ENCODE measurements at regions not wholly inside any gene's neighbourhood (a gene's known extent, or its start where the extent isn't known, plus 50 kb on each side); places are given as distances from the start of the nearest gene placed in this dataset.
"Not testable (repeated sequence)": the region's sequence is repeated elsewhere in the genome, so short reads cannot be mapped to it uniquely, and the experiment has no call there.

DNA sequence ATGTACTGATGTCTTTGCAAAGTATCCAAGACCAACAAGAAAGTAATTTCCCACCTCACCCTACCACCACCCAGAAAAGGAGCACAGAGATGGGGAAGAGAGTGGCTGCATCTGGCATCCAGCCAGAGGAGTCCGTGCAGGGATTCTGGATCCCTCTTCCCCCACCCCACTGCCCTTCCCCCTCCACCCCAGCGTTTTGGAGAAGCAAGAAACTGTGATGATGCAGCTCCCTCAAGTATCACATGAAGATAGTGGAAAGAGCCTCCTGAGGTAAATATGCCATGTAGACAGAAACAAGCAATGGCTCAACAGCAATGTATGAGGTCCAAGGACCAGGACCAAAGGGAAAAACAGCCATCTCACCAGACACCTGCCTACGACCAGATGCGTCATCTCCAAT lies 153.8 kb downstream of the DEPDC1B start:
- ChIA-PET POLR2A (no interaction called here), CTCF (no interaction called here)
- Mint-ChIP-seq H3K27ac (no peak overlapping the region), H3K4me1 (no peaks in the 10 kb centered on the region), H3K4me3 (no peak overlapping the region), H3K27me3 (peaks cover 4% of the 10 kb centered on the region), H3K9me3 (no peaks in the 10 kb centered on the region), H3K36me3 (ENCODE audit: low read depth) (no peaks in the 10 kb centered on the region)
- DNase-seq = no peak

- POLR2A ChIA-PET = no interaction called here
- CTCF ChIA-PET = no interaction called here
- Mint-ChIP-seq H3K9me3 (no peaks in the 10 kb centered on the region), H3K27me3 (peaks cover 7% of the 10 kb centered on the region), H3K4me1 (no peaks in the 10 kb centered on the region), H3K27ac (no peak overlapping the region), H3K36me3 (ENCODE audit: low read depth) (no peaks in the 10 kb centered on the region), H3K4me3 (no peak overlapping the region)
- DNase-seq = no peak
Observed at GRCh38 chr5:60545551-60545950, 154.4 kb downstream of the DEPDC1B start.

GRCh38 chr5:60544142-60544541 lies 155.8 kb downstream of the DEPDC1B start:
- no peak overlapping the region for H3K27ac Mint-ChIP-seq
- no peaks in the 10 kb centered on the region for H3K36me3 Mint-ChIP-seq (ENCODE audit: low read depth)
- H3K4me3 Mint-ChIP-seq = no peak overlapping the region
- peaks cover 3% of the 10 kb centered on the region for H3K4me1 Mint-ChIP-seq
- no peak for DNase-seq
- H3K9me3 Mint-ChIP-seq = no peaks in the 10 kb centered on the region
- POLR2A ChIA-PET = no interaction called here
- peaks cover 10% of the 10 kb centered on the region for H3K27me3 Mint-ChIP-seq
- CTCF ChIA-PET = no interaction called here

DNA sequence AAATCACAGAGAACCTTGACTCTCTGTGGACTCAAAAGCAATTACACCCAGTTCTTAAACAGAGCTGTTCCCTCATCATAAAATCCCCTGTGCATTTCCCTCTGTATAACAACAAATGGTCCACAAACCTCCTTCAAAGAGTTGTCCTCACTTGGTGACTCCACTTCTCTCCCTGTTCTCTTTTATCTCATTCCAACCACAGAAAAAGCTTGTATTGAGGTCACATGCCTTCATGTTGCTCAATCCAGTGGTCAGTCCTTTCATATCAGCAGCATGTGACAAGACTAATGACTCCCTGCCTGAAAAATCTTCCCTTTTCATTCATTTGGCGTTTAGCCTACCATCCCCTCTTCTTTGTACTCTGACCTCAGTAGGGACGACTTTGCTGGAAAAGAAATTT lies 158.0 kb downstream of the DEPDC1B start:
- POLR2A ChIA-PET = no interaction called here
- no peak overlapping the region for H3K4me3 Mint-ChIP-seq
- H3K27me3 Mint-ChIP-seq = peaks cover 12% of the 10 kb centered on the region
- DNase-seq = no peak
- CTCF ChIA-PET = no interaction called here
- no peaks in the 10 kb centered on the region for H3K9me3 Mint-ChIP-seq
- H3K27ac Mint-ChIP-seq = no peak overlapping the region
- peaks cover 4% of the 10 kb centered on the region for H3K4me1 Mint-ChIP-seq
- H3K36me3 Mint-ChIP-seq (ENCODE audit: low read depth) = no peaks in the 10 kb centered on the region

DNA sequence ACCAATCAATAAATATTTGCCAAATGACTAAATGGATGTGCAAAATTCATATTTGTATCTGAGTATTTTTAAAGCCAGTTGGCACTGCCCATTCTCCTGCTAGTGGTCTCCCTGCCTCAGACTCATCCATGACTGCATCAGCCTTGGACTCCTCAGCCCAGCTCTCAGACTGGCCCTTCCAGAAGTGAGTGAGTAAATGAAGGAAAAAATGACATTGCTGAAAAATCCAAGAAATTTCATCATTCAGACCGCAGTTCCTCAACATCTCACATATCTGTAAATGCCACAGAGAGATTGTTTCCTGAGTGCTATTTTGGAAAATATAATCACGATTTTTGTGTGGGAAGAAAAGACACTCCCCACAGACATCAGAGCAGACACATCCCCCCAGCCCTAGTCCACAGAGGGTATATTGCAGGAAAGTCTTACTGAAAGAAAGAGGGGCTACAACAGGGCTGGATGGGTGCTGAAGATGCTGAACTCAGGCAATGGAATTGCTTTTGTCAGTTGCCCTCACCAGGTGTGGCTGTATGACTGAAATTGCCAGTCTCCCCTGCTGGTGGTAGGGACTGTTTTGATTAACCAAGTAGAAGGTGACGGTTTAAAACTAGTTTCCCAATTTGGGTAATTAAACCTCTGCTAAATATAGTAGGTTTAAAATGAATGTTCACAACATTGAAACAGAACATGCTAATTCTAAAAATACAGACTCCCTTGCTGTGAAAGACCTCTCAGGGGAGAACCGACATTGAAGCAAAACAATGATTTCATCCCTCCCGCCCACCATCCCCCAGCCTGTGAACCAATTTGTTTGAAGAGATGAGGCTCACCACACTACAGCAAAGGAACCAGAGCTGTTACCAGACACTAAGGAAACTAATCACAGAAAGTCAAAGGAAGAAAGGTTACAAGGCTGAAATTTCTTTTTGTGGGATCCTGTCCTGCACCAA lies 158.8 kb downstream of the DEPDC1B start:
- Mint-ChIP-seq H3K9me3 (no peaks in the 10 kb centered on the region), H3K4me3 (no peak overlapping the region), H3K4me1 (peaks cover 4% of the 10 kb centered on the region), H3K36me3 (ENCODE audit: low read depth) (no peaks in the 10 kb centered on the region), H3K27ac (no peak overlapping the region), H3K27me3 (peaks cover 12% of the 10 kb centered on the region)
- ChIA-PET POLR2A (no interaction called here), CTCF (no interaction called here)
- DNase-seq = no peak

- Mint-ChIP-seq H3K4me3 (no peak overlapping the region), H3K27ac (no peak overlapping the region), H3K4me1 (peaks cover 4% of the 10 kb centered on the region), H3K36me3 (ENCODE audit: low read depth) (no peaks in the 10 kb centered on the region), H3K9me3 (no peaks in the 10 kb centered on the region), H3K27me3 (peaks cover 12% of the 10 kb centered on the region)
- CTCF ChIA-PET = no interaction called here
- POLR2A ChIA-PET = no interaction called here
- DNase-seq = no peak
Observed at GRCh38 chr5:60538955-60539866, 160.8 kb downstream of the DEPDC1B start.

DNA sequence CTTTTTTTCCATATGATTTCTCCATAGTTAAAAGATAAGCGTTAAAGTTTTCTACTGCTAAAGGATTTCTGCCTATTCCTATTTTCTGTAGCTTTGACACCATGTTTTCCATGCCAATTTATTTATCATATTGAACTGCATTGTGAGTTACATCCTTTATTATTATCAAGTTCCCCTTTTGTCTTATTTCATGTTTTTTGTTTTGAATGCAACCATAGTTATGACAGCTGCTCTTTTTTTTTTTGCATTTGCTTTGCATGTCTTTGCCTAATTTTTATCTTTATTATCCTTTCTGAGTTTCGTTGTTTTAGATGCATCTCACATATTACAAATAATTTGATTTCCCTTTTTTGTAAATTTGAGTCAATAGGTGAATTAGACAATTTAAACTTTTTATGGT lies 161.5 kb downstream of the DEPDC1B start:
- Mint-ChIP-seq H3K36me3 (ENCODE audit: low read depth) (no peaks in the 10 kb centered on the region), H3K27ac (no peak overlapping the region), H3K4me3 (no peak overlapping the region), H3K9me3 (no peaks in the 10 kb centered on the region), H3K4me1 (peaks cover 4% of the 10 kb centered on the region), H3K27me3 (peaks cover 12% of the 10 kb centered on the region)
- POLR2A ChIA-PET = no interaction called here
- CTCF ChIA-PET = interaction anchor here (0.7 kb wide), 1 partner anchor 663 kb away, joined by 5 read pairs; no protein-coding TSS in a partner anchor
- DNase-seq = no peak

DNA sequence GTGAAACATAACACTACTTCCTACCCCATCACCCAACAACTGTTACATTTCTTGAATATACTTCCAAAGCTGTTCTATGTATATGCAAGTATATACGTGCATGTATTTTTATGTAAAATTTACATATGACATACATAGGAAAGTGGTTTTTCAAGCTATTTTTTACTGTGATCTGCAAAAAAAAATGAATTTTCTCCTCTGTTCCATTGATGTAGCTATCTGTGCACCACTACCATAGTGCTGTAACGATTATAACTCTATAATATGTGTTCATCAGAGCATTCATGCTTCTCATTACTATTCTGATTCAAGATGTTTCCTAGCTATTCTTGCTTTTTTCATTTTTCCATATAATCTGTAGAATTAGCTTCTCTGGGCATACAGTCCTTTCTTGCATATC lies 164.0 kb downstream of the DEPDC1B start:
- Mint-ChIP-seq H3K27me3 (peaks cover 11% of the 10 kb centered on the region), H3K9me3 (no peaks in the 10 kb centered on the region), H3K36me3 (ENCODE audit: low read depth) (no peaks in the 10 kb centered on the region), H3K4me1 (peaks cover 4% of the 10 kb centered on the region), H3K4me3 (no peak overlapping the region), H3K27ac (no peak overlapping the region)
- no peak for DNase-seq
- CTCF ChIA-PET = interaction anchor here (0.7 kb wide), 1 partner anchor 48 kb away, joined by 4 read pairs; no protein-coding TSS in a partner anchor
- POLR2A ChIA-PET = no interaction called here

DNA sequence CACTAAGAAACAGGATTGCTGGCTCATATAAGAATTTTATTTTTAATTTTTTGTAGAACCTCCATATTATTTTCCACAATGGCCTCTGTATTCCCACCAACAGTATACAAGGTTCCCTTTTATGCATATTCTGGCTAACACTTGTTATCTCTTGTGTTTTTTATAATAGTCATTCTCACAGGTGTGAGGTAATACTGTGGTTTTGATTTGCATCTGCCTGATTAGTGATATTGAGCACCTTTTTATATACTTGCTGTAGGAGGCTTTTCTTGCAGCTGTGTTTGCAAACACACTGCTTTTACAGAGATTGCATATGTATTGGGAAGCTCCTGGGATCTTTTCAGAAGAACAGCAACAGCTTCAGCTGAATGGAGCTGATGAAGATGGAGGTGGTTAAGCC lies 164.8 kb downstream of the DEPDC1B start:
- Mint-ChIP-seq H3K36me3 (ENCODE audit: low read depth) (no peaks in the 10 kb centered on the region), H3K27me3 (peaks cover 7% of the 10 kb centered on the region), H3K9me3 (no peaks in the 10 kb centered on the region), H3K27ac (no peak overlapping the region), H3K4me1 (peaks cover 4% of the 10 kb centered on the region), H3K4me3 (no peak overlapping the region)
- CTCF ChIA-PET = no interaction called here
- POLR2A ChIA-PET = no interaction called here
- DNase-seq = no peak

GRCh38 chr5:60533789-60534188 lies 166.2 kb downstream of the DEPDC1B start:
- Mint-ChIP-seq H3K4me3 (no peak overlapping the region), H3K9me3 (no peaks in the 10 kb centered on the region), H3K4me1 (no peaks in the 10 kb centered on the region), H3K36me3 (ENCODE audit: low read depth) (no peaks in the 10 kb centered on the region), H3K27ac (no peak overlapping the region), H3K27me3 (peaks cover 2% of the 10 kb centered on the region)
- DNase-seq = no peak
- CTCF ChIA-PET = no interaction called here
- POLR2A ChIA-PET = no interaction called here

GRCh38 chr5:60532796-60533195 lies 167.2 kb downstream of the DEPDC1B start:
- H3K27me3 Mint-ChIP-seq; H3K4me3 Mint-ChIP-seq; DNase-seq; H3K9me3 Mint-ChIP-seq; POLR2A ChIA-PET; H3K27ac Mint-ChIP-seq; H3K36me3 Mint-ChIP-seq (ENCODE audit: low read depth); H3K4me1 Mint-ChIP-seq; CTCF ChIA-PET: not testable (repeated sequence)

DNA sequence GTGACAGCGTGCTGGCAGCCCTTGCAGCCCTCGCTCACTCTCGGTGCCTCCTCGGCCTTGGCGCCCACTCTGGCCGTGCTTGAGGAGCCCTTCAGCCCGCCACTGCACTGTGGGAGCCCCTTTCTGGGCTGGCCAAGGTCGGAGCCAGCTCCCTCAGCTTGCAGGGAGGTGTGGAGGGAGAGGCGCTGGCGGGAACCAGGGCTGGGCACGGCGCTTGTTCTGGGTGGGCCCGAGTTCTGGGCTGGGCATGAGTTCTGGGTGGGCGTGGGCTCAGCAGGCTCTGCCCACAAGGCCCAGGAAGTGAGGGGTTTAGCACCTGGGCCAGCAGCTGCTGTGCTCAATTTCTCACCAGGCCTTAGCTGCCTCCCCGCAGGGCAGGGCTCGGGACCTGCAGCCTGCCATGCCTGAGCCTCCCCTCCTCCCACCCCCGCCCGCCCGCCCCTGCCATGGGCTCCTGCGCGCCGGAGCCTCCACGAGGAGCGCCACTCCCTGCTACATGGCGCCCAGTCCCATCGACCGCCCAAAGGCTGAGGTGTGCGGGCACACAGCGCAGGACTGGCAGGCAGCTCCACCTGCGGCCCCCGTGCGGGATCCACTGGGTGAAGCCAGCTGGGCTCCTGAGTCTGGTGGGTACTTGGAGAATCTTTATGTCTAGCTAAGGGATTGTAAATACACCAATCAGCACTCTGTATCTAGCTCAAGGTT lies 169.7 kb downstream of the DEPDC1B start:
- H3K4me1 Mint-ChIP-seq; DNase-seq; H3K4me3 Mint-ChIP-seq; H3K27me3 Mint-ChIP-seq; CTCF ChIA-PET; H3K36me3 Mint-ChIP-seq (ENCODE audit: low read depth); H3K27ac Mint-ChIP-seq; H3K9me3 Mint-ChIP-seq; POLR2A ChIA-PET: not testable (repeated sequence)

- no peak overlapping the region for H3K27ac Mint-ChIP-seq
- no peaks in the 10 kb centered on the region for H3K36me3 Mint-ChIP-seq (ENCODE audit: low read depth)
- no peak overlapping the region for H3K4me3 Mint-ChIP-seq
- ChIA-PET POLR2A (no interaction called here), CTCF (no interaction called here)
- peaks cover 11% of the 10 kb centered on the region for H3K27me3 Mint-ChIP-seq
- no peaks in the 10 kb centered on the region for H3K4me1 Mint-ChIP-seq
- no peak for DNase-seq
- no peaks in the 10 kb centered on the region for H3K9me3 Mint-ChIP-seq
Observed at GRCh38 chr5:60529001-60529400, 171.0 kb downstream of the DEPDC1B start.

Data from activated CD4-positive, alpha-beta T cell treated with anti-CD3 and anti-CD28 coated beads, Interleukin-2, amount 10 ng/mL, durations not matched to agents 7 days and 5 days (primary cell).